ENCODE measurements at regions not wholly inside any gene's neighbourhood (a gene's known extent, or its start where the extent isn't known, plus 50 kb on each side); places are given as distances from the start of the nearest gene placed in this dataset.

GRCh38 chr3:193788189-193788991 is 195.4 kb downstream of the OPA1 start:
- Histone ChIP-seq H3K27me3 (no peaks in the 10 kb centered on the region; a peak in 1 of 22 replicates), H3K9me3 (replicated peaks in 1 of 11) (no peaks in the 10 kb centered on the region), H3K4me3 (no peak overlapping the region), H4K20me1 (no peaks in the 10 kb centered on the region; a peak in 1 of 22 replicates), H3K27ac (no peak overlapping the region), H3K36me3 (no peaks in the 10 kb centered on the region), H3K4me1 (no peaks in the 10 kb centered on the region), H3K4me2 (no peak overlapping the region), H3K9ac (no peak overlapping the region)
- TF ChIP-seq Cebpa-rat (IDR thresholded peaks at IDR 0.05): no peak

DNA sequence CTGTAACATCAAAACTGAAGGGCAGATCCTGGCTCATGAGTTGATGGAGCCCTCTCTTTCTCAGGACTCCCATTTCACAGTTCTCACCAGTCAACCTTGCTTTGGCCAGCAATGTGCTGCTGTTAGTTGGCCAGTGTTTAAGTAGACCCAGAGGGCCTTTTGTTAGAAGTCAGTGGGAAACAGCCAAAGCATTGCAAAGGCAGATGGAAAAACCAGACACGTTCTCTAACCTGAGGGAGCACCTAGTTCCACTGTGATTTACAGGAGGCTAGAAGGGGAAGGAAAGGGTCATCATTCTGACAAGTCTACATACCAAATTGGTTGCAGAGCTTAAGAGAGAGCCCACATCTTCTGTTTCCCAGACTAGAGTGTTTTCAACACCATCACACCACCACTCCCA is 196.4 kb downstream of the OPA1 start:
- no peak overlapping the region for H3K4me2 ChIP-seq
- peaks cover 0 to 7% (median 2%) of the 10 kb centered on the region in 10 experiments; a peak in 7 of 20 replicates for H3K4me1 ChIP-seq
- TF ChIP-seq Cebpa-rat (IDR thresholded peaks at IDR 0.05): no peak
- no peaks in the 10 kb centered on the region; a peak in 1 of 22 replicates for H4K20me1 ChIP-seq
- H3K27me3 ChIP-seq: no peaks in the 10 kb centered on the region; a peak in 1 of 22 replicates
- H3K4me3 ChIP-seq: no peak overlapping the region
- H3K27ac ChIP-seq: no peak overlapping the region
- no peak overlapping the region for H3K9ac ChIP-seq
- H3K9me3 ChIP-seq (replicated peaks in 1 of 11): no peaks in the 10 kb centered on the region
- H3K36me3 ChIP-seq: no peaks in the 10 kb centered on the region

GRCh38 chr3:193790086-193790990 is 197.3 kb downstream of the OPA1 start:
- Histone ChIP-seq H3K36me3 (no peaks in the 10 kb centered on the region), H4K20me1 (no peaks in the 10 kb centered on the region; a peak in 1 of 22 replicates), H3K27me3 (no peaks in the 10 kb centered on the region; a peak in 1 of 22 replicates), H3K27ac (no peak overlapping the region), H3K4me3 (no peak overlapping the region), H3K9me3 (replicated peaks in 1 of 11) (no peaks in the 10 kb centered on the region), H3K9ac (no peak overlapping the region), H3K4me2 (no peak overlapping the region), H3K4me1 (peaks cover 0 to 8% (median 2%) of the 10 kb centered on the region in 10 experiments; a peak in 7 of 20 replicates)
- TF ChIP-seq Cebpa-rat (IDR thresholded peaks at IDR 0.05): no peak

GRCh38 chr3:193791041-193792032 is 198.3 kb downstream of the OPA1 start:
- no peak for TF ChIP-seq Cebpa-rat (IDR thresholded peaks at IDR 0.05)
- no peak overlapping the region for H3K9ac ChIP-seq
- no peaks in the 10 kb centered on the region for H3K36me3 ChIP-seq
- no peak overlapping the region for H3K4me2 ChIP-seq
- no peaks in the 10 kb centered on the region; a peak in 1 of 22 replicates for H4K20me1 ChIP-seq
- no peak overlapping the region for H3K4me3 ChIP-seq
- H3K9me3 ChIP-seq (replicated peaks in 1 of 11): no peaks in the 10 kb centered on the region
- H3K4me1 ChIP-seq: peaks cover 0 to 8% (median 2%) of the 10 kb centered on the region in 10 experiments; a peak in 7 of 20 replicates
- H3K27ac ChIP-seq: no peak overlapping the region
- H3K27me3 ChIP-seq: no peaks in the 10 kb centered on the region; a peak in 1 of 22 replicates

GRCh38 chr3:193793123-193793522 is 200.1 kb downstream of the OPA1 start:
- Histone ChIP-seq H3K36me3 (no peaks in the 10 kb centered on the region), H3K9ac (no peak overlapping the region), H3K4me1 (peaks cover 0 to 17% (median 11%) of the 10 kb centered on the region in 10 experiments; a peak in 15 of 20 replicates), H3K27ac (no peak overlapping the region), H3K27me3 (no peaks in the 10 kb centered on the region; a peak in 1 of 22 replicates), H4K20me1 (no peaks in the 10 kb centered on the region; a peak in 1 of 22 replicates), H3K4me3 (no peak overlapping the region), H3K4me2 (no peak overlapping the region), H3K9me3 (replicated peaks in 1 of 11) (no peaks in the 10 kb centered on the region)
- no peak for TF ChIP-seq Cebpa-rat (IDR thresholded peaks at IDR 0.05)

GRCh38 chr3:193794002-193794881 is 201.2 kb downstream of the OPA1 start:
- H3K27me3 ChIP-seq: no peaks in the 10 kb centered on the region; a peak in 1 of 22 replicates
- no peaks in the 10 kb centered on the region; a peak in 1 of 22 replicates for H4K20me1 ChIP-seq
- H3K4me1 ChIP-seq: peaks cover 0 to 17% (median 11%) of the 10 kb centered on the region in 10 experiments; a peak in 15 of 20 replicates
- no peak overlapping the region for H3K4me3 ChIP-seq
- peak overlapping the region in 6 of 11 experiments; percentile 2 to 40 (median 22); a peak in 6 of 22 replicates for H3K4me2 ChIP-seq
- TF ChIP-seq Cebpa-rat (IDR thresholded peaks at IDR 0.05): no peak
- no peak overlapping the region for H3K27ac ChIP-seq
- H3K9me3 ChIP-seq (replicated peaks in 1 of 11): no peaks in the 10 kb centered on the region
- H3K9ac ChIP-seq: no peak overlapping the region
- H3K36me3 ChIP-seq: no peaks in the 10 kb centered on the region

- H4K20me1 ChIP-seq: no peaks in the 10 kb centered on the region
- H3K27ac ChIP-seq: no peak overlapping the region
- no peaks in the 10 kb centered on the region for H3K9me3 ChIP-seq (replicated peaks in 1 of 11)
- no peak for TF ChIP-seq Cebpa-rat (IDR thresholded peaks at IDR 0.05)
- peaks cover 0 to 17% (median 11%) of the 10 kb centered on the region in 10 experiments; a peak in 15 of 20 replicates for H3K4me1 ChIP-seq
- no peak overlapping the region for H3K4me2 ChIP-seq
- H3K4me3 ChIP-seq: no peak overlapping the region
- no peak overlapping the region for H3K9ac ChIP-seq
- no peaks in the 10 kb centered on the region for H3K27me3 ChIP-seq
- no peaks in the 10 kb centered on the region for H3K36me3 ChIP-seq
These were observed 202.2 kb downstream of the OPA1 start for GRCh38 chr3:193795062-193795690.

Measured in BLaER1 treated with 17β-estradiol and CSF1 and Interleukin-3, amounts not matched to agents 10 nM and 100 nM (cell line).